GM12892 (cell line): ENCODE measurements at regions not wholly inside any gene's neighbourhood (a gene's known extent, or its start where the extent isn't known, plus 50 kb on each side); places are given as distances from the start of the nearest gene placed in this dataset.

Experiments
- POLR2A ChIP-seq: IDR thresholded peaks from 2 replicates; pipeline ENCODE4 v1.6.1; 2011; ENCODE audit warnings: low read depth, low read length, control low read depth
- POLR2AphosphoS5 ChIP-seq: IDR thresholded peaks from 2 replicates; pipeline ENCODE4 v1.6.1; 2011; ENCODE audit warnings: low read depth, low read length, control low read depth

GRCh38 chr11:91129596-91129995 lies 906.7 kb upstream of the CHORDC1 start:
- TF ChIP-seq POLR2A: no peak
- no peak for TF ChIP-seq POLR2AphosphoS5
